GM18858 (cell line): ENCODE measurements at regions not wholly inside any gene's neighbourhood (a gene's known extent, or its start where the extent isn't known, plus 50 kb on each side); places are given as distances from the start of the nearest gene placed in this dataset.

Experiments
- ATAC-seq: cut with Tn5 transposase; IDR thresholded peaks from one replicate; pipeline ENCODE4 v1.9.1; 2021; ENCODE audit not compliant: unreplicated experiment

DNA sequence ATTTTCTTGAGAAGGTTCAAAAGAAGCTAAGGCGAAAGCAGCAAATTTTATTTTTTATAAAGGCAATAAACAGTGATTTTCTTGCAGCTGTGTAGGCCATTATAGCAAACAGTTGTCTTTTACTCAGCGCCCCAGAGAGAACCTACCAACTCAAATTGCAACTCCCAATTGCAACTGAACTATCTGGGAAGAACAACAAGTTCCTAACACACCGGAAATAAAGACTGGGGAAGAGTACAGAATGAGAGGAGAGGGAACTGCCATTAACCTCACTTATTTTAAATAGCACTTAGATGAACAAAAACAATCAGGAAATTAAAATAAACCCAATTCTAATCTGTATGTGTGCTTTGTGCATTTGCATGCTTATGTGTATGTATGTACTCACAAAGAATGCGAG is 171.1 kb downstream of the KCTD12 start:
- ATAC-seq: no peak

DNA sequence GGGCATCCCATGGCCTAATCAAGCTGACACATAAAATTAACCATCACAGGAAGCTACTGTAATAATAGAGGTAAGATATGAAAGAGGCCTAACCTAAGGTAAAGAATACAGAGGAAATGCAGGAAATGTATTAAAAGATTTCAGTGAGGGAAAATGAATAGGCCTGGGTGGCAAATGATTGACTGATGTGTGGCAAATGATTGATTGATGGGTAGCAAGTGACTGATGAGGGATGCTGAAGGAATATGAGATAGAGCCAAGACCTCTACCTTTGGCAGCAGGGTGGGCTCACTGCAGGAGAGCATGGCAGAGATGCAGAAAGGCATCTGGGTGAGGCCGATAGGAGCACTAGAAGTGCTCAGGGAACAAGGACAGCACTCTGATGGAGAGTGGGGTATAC is 172.9 kb downstream of the KCTD12 start:
- ATAC-seq: no peak

DNA sequence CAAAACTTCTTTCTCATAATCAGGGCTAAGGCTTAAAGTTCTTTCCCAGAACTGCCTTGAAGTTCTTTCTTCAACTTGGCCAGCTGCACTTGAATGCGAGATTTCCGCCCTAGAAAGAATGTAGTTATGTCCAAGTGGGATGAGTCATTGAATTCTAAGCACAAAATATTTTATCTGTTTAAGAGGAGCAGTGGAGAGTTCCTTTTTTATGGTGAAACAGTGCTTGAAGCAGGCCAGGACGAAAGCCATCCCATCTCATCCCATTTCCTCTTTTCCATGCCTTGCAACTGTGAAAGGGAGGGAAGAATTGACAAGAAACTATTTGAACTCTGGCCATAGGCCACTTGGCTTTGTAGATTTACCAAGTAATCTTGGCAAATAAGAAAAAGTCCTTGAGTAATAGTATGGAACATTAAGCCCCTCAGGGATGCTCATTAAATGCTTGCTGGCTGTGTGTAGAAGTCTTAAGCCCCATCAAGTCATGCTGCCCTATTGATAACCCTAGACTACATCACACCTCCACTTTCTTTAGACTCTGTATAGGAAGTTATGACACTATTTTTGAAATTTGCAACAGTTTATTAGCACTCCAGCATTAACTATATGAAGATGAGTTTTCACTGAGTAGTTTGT is 174.5 kb downstream of the KCTD12 start:
- ATAC-seq: no peak

DNA sequence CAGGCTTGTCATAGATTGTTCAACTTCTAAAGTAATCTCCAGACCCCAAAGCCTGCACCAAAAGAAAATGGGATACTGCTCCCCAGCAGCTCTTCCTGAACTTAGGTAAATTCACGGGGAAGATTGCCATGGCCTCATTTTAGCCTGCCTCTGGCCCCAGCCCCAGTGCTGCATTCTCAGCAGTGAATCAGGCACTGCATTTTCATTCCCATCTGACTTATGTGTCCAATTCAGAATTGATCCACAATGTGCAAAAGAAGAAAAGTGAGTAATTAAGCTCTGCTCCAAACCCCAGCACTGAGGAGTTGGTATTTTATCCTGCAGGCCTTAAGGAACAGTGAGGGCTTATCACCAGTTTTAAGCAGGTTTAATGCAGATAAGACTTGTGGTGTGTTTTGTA is 176.4 kb downstream of the KCTD12 start:
- ATAC-seq: no peak

DNA sequence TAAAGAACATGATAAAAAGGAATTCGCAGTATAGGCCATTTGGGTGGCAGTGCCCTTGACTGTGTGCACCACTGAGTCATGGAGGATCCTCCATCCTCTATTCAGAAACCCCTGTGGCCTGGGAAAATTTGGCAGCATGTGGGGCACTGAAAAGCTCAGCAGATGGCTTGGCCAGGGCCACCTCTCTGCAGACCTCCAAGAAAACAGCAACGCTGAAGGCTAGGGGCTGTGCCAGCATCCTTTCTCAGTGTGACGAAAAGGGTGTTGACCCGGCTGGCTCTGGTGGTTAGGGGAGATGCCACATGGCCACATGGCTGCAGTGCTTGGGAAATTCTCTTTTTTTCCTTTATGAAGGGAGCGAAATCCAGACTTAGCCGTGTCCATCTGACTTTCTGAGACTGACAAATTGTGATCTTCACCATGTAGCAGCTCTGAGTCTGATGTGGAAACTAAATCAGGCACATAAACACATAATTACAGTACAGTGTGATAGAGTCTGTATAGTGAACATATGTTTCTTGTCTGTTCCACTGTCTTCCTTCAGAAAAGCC is 178.0 kb downstream of the KCTD12 start:
- no peak for ATAC-seq

DNA sequence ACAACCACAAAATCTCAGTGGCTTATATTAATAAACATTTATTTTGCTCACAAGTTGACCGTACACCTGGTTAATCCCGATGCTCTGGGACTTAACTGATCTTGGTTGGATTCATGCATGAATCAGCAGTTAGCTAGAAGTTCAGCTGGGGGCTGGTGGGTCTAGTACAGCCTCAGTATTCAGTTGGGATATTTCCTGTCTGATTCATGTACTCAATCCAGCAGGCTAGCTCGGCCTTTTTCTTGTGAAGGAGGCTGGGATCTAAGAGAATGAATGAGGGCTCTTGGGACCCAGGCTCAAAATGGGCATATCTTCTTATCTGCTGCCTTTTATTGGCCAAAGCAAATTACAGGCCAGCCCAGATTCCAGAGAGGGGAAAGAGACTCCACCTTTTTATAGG is 178.8 kb downstream of the KCTD12 start:
- ATAC-seq: no peak

DNA sequence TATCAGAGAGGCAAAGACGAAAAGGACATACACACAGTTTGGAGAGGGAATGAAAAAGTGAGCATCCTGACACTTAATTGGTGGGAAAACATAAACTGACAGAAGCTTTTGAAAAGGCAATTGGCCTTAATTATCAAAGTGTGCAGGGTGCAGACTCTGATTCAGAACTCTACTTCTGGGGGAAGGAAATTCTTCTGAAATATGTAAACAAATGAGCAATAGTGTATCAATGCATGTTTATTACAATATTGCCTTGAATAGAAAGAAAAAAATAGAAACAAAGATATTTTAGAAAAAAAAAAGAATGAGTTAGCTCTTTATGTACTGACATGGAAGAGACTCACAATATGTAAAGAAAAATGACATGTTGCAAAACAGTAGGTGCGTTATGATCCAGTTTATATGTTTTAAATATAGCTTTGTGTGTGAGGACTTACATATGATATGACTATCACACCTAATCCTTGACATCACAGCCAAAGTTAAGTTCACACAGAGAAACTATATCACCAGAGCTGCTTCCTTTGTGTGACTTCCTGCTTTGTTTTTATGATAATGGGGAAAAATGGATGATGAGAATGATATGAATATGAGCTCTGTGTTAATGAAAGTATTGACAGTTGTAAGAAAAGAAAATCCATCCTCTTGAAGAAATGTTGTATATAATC is 182.4 kb downstream of the KCTD12 start:
- no peak for ATAC-seq

DNA sequence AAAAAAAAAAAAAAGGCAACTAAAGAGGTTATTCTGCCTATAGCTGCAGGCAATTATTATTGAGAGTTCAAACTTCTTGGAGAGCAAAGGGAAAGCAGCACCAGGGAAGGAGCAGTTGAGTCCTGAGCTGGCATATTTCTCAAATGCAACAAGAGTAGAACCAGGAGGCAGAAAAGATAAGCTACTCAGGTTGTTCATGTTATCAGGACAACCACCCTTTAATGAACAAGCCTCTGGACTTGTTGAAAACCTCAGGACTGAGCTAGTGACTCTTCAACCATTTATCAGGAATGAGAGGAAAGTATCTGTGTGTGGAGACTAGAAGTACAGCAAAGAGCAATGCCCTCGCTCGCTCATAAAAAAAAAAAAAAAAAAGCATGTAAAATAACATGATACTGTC is 183.0 kb downstream of the KCTD12 start:
- no peak for ATAC-seq

DNA sequence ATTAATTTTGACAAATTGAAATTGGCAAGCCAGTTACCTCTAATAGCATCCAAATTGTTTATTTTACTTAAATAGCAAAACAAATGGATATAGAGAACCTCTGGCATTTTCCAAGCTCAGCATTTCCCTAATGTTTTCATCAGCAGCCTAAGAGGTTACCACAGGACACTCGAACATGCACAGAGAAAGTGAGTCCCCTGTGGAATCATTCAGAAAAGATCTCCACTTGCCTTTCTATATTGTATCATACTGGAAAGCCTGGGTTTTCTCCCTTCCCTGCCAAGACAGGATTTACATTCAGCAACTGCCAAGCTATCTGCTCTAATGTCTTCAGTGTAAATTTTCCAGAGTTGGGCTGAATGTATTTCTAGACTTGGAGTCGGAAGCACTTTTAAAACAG is 188.9 kb downstream of the KCTD12 start:
- no peak for ATAC-seq

DNA sequence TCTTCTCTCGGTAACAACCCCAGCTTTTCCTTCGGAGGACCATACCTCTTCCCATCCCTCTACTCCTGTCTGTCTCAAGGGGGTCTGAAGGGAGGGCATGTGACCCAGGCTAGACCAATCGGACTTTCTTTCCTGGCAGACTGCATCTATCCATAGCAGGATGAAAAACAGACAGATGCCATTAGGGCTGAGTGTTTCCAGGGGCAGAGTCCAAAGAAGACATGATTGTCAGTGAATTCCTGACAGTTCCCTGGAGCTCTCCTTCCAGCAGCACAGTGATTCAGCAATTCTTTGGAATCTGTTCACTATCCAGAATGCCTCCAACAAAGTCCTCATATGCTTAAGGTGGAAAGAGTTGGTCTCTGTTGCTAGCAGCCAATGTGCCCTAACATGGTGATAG is 189.8 kb downstream of the KCTD12 start:
- ATAC-seq: no peak

DNA sequence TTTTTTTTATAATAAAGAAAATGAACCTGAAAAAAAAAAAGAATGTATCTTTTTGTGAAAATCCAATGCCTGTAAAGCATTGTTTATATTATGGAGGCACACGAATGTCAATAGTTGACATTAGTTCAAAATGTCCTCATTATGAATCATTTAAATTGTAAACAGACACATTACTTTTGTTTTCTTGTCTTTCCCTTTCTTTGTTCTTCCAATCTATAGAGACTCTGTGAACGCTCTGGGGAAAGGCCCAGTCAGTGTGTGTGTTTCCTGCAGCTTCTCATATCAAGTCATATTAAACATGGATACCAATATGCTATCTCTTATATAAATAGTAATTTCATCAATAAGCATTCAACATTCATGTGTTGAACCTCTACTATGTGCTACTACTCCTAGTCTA is 193.1 kb downstream of the KCTD12 start:
- ATAC-seq: no peak

DNA sequence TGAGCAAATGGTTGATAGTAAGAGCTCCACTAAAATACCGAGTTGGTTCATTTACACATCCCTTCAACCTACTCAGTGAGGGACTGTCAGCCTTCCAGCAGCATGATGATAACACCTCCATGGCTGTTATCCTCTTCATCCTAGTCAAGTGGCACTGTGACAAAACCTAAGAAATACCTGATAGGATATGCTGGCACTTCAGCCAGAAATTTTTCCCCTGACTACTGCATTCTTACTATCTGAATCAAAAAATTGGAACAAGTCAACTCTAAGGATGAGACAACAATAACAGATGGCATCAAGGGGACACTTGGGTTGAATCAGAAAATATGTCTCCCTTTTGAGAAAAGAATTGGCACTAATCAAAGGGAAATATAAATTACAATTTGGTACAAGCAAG is 193.9 kb downstream of the KCTD12 start:
- ATAC-seq: no peak

DNA sequence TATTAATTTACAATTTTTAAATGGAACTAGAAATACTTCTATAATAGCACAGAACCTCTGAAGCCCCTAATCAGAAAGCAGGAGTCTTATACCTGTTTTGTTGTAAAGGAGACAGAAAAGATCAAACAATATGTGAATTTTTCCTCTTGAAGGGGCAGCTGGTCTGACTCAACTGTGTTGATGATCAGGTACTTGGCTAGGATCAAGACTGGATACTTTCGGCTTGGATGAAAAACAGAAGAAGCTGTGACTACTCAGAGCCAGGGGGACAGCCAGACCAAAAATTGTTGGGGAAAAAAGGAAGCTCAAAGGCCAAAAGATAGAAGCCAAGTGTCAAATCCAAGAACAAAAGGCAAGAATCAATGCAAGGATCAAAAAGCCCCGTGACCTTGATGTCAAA is 195.6 kb downstream of the KCTD12 start:
- no peak for ATAC-seq

DNA sequence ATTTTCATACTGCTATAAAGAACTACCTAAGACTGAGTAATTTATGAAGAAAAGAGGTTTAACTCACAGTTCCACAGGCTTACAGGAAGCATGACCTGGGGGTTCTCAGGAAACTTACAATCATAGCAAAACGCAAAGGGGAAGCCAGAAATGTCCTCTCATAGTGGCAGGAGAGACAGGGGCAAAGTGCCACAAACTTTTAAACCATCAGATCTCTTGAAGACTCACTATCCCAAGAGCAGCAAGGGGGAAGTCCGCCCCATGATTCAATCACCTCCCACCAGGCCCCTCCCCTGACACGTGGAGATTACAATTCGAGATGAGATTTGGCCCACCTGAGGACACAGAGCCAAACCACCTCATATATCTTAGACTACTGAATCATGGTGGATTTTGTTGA is 198.7 kb downstream of the KCTD12 start:
- ATAC-seq: no peak

DNA sequence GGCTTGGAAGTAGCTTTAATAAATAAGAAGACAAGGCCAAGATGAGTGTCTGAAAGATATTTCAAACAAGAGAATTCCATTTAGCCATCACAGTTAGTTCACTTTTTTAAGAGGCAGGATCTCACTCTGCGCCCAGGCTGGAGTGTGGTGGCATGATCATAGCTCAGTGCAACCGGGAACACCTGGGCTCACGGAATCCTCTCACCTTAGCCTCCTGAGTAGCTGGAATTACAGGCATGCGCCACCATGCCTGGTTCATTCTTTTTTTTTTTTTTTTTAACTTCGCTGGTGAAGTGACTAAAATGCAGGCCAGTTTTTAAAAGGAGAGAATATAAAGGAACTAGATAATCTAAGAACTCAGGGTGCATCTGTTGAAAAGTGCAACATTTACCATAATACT is 200.3 kb downstream of the KCTD12 start:
- no peak for ATAC-seq

DNA sequence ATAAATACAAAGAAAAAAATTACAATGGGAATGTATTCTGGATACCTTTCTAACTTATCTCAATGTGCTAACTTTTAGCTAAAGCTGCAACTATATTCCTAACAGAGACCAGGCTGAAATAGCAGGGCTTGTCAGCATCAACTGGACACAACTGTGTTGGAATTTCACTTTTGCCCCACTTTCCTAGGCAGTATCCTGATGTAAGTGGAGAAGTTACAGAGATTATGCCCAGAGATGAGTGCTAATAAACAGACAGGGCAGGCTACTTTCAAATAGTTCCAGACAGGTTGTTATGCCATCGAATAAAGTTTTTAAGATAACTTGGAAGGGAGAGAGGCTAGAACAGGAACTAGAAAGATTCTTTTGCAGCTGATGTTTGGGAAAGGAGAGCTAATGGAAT is 201.9 kb downstream of the KCTD12 start:
- ATAC-seq: no peak

DNA sequence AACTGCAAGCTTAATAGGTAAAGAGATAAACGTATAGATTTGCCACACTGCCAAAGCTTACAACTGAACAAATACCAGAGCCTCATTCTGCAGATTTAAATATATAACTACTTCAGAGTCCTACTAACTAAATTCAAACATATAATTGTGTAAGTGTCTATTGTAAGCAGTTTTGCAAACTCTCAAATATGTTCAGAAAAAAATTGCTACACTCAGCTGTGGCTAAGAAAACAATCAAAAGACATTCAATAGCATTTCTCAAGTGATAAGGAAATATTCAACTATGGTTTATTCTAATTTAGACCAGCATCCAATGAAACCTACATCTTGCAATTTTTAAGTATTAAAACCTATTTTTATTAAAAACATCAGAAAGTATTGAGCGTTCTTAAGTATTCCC is 202.4 kb downstream of the KCTD12 start:
- ATAC-seq: no peak

DNA sequence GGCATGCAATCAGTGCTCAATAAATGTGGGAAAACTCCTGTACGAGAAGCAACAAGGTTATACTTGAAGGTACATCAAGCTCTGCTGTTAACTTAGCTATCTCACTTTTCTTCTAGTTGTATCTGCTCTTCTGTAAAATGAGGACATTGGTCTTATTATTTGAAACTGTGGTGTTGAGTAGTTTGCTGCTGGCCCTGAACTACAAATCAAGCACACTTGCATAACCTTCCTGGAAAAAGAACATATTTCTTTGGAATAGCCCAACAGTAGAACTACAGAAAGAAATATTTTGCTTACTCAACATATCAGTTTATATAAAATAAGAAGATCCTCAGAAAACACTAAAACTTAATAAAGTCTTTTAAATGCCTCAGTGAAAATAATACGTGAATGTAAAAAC is 203.0 kb downstream of the KCTD12 start:
- ATAC-seq: no peak

DNA sequence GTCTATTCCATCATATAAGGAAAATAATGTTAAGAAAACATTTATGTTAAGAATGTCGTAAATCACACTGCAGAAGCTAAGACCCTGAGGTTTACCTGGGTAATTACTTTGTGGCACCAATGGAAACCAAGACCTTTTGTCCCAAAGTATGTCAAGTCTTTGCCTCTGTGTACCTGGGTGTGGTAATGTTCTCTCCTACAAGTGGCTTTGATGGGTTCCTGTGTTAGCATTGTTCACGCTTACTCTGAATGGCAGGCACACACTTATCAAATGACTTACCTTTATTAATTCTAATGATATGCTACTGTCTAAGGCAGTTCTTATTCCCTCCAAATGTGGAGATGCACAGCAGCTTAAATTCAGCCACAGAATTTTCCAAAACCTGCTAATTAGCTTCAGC is 206.1 kb downstream of the KCTD12 start:
- no peak for ATAC-seq

DNA sequence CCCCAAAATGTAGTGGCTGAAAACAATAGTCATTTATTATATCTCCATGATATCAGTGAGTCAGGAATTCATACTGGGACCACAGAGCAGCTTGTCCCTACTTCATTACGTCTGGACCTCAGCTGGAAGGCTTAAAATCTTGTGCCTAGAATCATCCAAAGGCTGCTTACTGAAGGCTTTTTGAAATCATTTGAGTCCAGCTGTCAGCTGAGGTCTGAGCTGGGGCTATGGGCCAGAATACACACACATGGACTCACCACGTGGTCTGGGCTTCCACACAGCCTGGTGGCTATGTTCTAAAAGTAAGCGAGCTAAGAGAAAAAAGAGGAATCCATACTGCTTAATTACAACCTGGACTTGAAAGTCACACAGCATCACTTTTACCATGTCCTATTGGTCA is 209.2 kb downstream of the KCTD12 start:
- ATAC-seq: no peak

DNA sequence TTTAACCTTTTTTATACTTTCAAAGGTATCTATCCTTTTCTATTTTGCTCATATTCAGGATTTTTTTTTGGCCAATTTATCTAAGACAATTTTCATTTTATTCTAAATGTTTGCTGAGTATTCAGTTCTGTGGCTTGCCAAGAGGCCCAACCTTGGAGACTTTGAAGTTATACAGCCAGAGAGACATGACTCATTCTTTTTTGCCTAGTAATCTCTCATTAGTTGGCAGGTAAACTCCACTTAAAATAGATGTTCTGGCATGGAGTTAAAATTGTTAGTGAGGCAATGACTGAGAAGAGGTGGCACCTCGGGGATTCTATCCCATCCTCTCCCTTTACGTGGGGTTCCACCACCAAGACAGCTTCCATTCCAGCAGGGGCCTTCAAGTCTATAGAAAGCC is 213.8 kb downstream of the KCTD12 start:
- no peak for ATAC-seq

DNA sequence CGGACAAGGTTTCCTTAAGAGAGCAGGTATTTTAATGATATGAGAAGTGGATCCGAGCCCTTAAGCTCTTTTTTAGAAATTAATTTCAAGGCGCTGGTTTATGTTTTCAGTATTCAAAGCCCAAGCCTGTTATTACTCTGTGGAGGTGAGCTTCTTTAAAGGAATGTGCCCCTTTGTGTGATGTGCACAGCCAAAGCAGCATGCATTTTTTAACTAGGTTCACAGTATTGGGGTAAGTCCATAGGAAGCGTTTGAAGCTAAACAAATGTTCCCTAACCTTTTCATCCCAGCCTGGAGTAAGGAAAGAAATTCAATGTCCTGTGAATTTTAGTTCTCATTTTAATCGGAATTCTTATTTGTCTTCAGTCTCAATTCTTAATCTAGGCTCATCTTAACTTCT is 217.5 kb downstream of the KCTD12 start:
- ATAC-seq: no peak

DNA sequence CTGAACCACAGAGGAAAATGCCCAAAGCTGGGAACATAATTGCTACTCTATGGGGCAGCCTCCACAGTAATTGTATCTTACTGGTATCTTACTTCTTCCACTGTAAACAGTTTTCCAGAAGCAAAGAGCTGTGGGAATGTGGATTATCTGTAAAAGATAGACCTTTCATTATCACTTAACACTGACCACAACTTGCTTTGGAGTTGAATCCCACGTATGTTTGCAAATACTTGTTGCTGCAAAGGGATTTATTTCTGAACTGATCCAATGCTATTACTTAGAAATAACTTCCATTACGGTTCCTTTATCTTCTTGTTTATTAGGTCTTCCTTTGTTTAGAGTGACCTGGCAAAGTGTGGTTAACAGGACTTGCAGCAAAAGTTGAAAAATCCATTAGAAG is 218.1 kb downstream of the KCTD12 start:
- no peak for ATAC-seq
